MM.1S (cell line): ENCODE measurements at regions not wholly inside any gene's neighbourhood (a gene's known extent, or its start where the extent isn't known, plus 50 kb on each side); places are given as distances from the start of the nearest gene placed in this dataset.

ENCODE experiments used
- CTCF ChIP-seq: fragments of 300-600 bp; sonication (generic); IDR thresholded peaks from 2 replicates; pipeline ENCODE4 v1.5.1; 2016; ENCODE audit warnings: antibody characterized with exemption, low read length, mixed read lengths
- EZH2 ChIP-seq: fragments of 300-600 bp; sonication (generic); optimal IDR thresholded peaks from 2 replicates; pipeline ENCODE3; 2017; ENCODE audit warnings: low read depth, mild to moderate bottlenecking, antibody characterized with exemption, low read length, mixed read lengths

DNA sequence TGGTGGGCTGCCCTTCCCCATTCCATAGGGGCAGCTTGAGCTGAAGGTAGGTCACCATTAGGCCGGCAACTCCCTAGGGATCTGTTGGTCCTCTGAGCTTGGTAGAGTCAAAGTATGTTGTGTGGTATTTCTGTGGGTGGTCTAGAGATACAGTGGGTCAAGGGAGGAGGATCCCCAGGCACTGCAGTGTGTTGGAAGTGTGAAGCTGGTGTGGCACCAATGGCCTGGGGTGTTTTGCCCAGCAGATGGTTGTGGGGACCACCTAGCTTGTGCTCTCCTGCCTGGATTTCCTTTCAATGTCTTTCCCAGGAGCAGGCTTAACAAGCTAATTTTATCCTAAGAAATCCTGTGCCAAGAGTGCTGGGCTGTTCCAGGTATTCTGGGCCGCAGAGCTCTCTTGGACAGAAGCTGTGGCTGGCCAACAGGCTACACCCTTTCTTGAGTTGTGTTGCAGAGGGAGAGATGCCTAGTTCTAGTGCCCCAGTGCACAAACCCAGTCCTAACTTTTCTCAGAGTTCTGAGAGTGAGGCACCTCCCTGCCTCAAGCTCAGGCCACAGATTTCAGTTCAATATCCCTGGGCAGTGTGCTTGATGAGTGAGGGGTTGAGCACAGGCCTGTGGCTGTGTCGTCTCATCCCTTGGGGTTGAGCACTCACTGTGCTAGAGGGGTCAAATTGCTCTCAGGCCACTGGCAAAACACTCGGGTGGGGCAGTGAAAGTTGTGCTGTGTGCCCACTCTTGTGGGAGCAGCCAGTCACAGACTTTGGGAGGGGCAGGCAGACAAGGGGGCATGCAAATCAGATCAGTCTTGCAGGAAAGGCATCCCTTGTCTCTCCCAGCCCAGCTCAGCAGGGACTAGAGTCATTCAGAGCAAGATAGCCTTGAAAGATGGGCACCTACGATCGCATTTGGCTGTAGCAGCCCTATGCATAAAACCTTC, 1806.1 kb upstream of the MIR17HG start:
- TF ChIP-seq CTCF = no peak
- no peak for TF ChIP-seq EZH2
